Keratinocyte (primary cell): ENCODE measurements at regions not wholly inside any gene's neighbourhood (a gene's known extent, or its start where the extent isn't known, plus 50 kb on each side); places are given as distances from the start of the nearest gene placed in this dataset.

Source experiments
- DNase-seq: peaks from one replicate; pipeline ENCODE4 v3.0.0-alpha.2; 2011; ENCODE audit warnings: low read depth, missing footprints, low spot score
- FAIRE-seq: peaks from 2 replicates; lab custom pipeline; 2011; peaks lifted over from hg19 to GRCh38; lab: Jason Lieb, UNC
- H2AFZ ChIP-seq: 2 replicates; pipeline ENCODE4 v1.6.0; 2012; ENCODE audit warnings: low read length, control low read depth, inconsistent platforms; ENCODE audit not compliant: control insufficient read depth
- H3K27ac ChIP-seq: 2 replicates; pipeline ENCODE4 v1.5.1; 2011; ENCODE audit warnings: low read length; ENCODE audit not compliant: control insufficient read depth, insufficient read depth
- H3K27me3 ChIP-seq: 3 replicates; pipeline ENCODE4 v1.6.0; 2011; ENCODE audit warnings: low read length; ENCODE audit not compliant: control insufficient read depth, insufficient read depth; ENCODE audit errors: extremely low read depth
- H3K36me3 ChIP-seq, 2 experiments: 2 replicates in 1 of 2; 3 replicates in 1 of 2; pipeline ENCODE4 v1.5.1; 2011; ENCODE audit warnings: low read length in 2 of 2, mild to moderate bottlenecking in 1 of 2; ENCODE audit not compliant: control insufficient read depth in 2 of 2, insufficient read depth in 2 of 2; ENCODE audit errors: extremely low read depth in 1 of 2
- H3K4me1 ChIP-seq: 3 replicates; pipeline ENCODE4 v1.5.1; 2011; ENCODE audit warnings: low read length; ENCODE audit not compliant: control insufficient read depth, insufficient read depth; ENCODE audit errors: extremely low read depth
- H3K4me2 ChIP-seq: 3 replicates; pipeline ENCODE4 v1.6.0; 2011; ENCODE audit warnings: low read depth, low read length; ENCODE audit not compliant: control insufficient read depth, insufficient read depth; ENCODE audit errors: extremely low read depth
- H3K4me3 ChIP-seq, 3 experiments: fragments of 200-600 bp in 1 of 3; sonication (generic) in 1 of 3; 2 replicates in 2 of 3; 3 replicates in 1 of 3; pipeline ENCODE4 v1.5.1; 2011 to 2016; ENCODE audit warnings: low read length in 3 of 3, mild to moderate bottlenecking in 3 of 3, control low read depth in 2 of 3, inconsistent platforms in 1 of 3, low read depth in 1 of 3, mixed read lengths in 1 of 3, mixed run types in 1 of 3, moderate library complexity in 1 of 3; ENCODE audit not compliant: control insufficient read depth in 2 of 3, insufficient read depth in 2 of 3; ENCODE audit errors: extremely low read depth in 1 of 3
- H3K79me2 ChIP-seq: 2 replicates; pipeline ENCODE4 v1.6.0; 2012; ENCODE audit warnings: low read length; ENCODE audit not compliant: control insufficient read depth, insufficient read depth
- H3K9ac ChIP-seq: 3 replicates; pipeline ENCODE4 v1.6.0; 2011; ENCODE audit warnings: low read length; ENCODE audit not compliant: control insufficient read depth, insufficient read depth; ENCODE audit errors: extremely low read depth
- H3K9me1 ChIP-seq: 3 replicates; pipeline ENCODE4 v1.6.0; 2011; ENCODE audit warnings: low read length; ENCODE audit not compliant: control insufficient read depth, insufficient read depth; ENCODE audit errors: extremely low read depth
- H3K9me3 ChIP-seq: 2 replicates; pipeline ENCODE4 v1.5.1; 2012; ENCODE audit warnings: low read depth, low read length; ENCODE audit not compliant: control insufficient read depth
- H4K20me1 ChIP-seq: 3 replicates; pipeline ENCODE4 v1.6.0; 2011; ENCODE audit warnings: low read length; ENCODE audit not compliant: control insufficient read depth, insufficient read depth; ENCODE audit errors: extremely low read depth
- EZH2 ChIP-seq: IDR thresholded peaks from one replicate; pipeline ENCODE4 v1.6.1; 2012; ENCODE audit warnings: inconsistent platforms, mild to moderate bottlenecking, low read length, moderate library complexity
- dilution Hi-C: fragments of 300-500 bp; cut with MboI; formaldehyde crosslinking; loops from one replicate; pipeline ENCODE4 v1.7.0; 2020; ENCODE audit warnings: low sequenced_read_pairs; ENCODE audit not compliant: extremely low pct_ligation_motif_present
- TF ChIP-seq, protein P1 (sequence below), 3 experiments: IDR thresholded peaks in 1 of 3; conservative IDR thresholded peaks in 1 of 3; optimal IDR thresholded peaks in 1 of 3; 2 replicates in 2 of 3; 3 replicates in 1 of 3; pipeline versions ENCODE3 to v1.5.1; 2011; ENCODE audit warnings: low read length in 3 of 3, mild to moderate bottlenecking in 3 of 3, moderate library complexity in 2 of 3, control low read depth in 1 of 3, inconsistent platforms in 1 of 3; ENCODE audit not compliant: insufficient read depth in 2 of 3; ENCODE audit errors: extremely low read depth in 1 of 3

GRCh38 chr13:105827111-105827809 is 708.2 kb downstream of the EFNB2 start:
- no peaks in the 10 kb centered on the region for H3K27me3 ChIP-seq
- no peak for TF ChIP-seq EZH2
- TF ChIP-seq, protein P1, sequence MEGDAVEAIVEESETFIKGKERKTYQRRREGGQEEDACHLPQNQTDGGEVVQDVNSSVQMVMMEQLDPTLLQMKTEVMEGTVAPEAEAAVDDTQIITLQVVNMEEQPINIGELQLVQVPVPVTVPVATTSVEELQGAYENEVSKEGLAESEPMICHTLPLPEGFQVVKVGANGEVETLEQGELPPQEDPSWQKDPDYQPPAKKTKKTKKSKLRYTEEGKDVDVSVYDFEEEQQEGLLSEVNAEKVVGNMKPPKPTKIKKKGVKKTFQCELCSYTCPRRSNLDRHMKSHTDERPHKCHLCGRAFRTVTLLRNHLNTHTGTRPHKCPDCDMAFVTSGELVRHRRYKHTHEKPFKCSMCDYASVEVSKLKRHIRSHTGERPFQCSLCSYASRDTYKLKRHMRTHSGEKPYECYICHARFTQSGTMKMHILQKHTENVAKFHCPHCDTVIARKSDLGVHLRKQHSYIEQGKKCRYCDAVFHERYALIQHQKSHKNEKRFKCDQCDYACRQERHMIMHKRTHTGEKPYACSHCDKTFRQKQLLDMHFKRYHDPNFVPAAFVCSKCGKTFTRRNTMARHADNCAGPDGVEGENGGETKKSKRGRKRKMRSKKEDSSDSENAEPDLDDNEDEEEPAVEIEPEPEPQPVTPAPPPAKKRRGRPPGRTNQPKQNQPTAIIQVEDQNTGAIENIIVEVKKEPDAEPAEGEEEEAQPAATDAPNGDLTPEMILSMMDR (optimal IDR thresholded peaks at IDR 0.05 in 1 of 3, IDR thresholded peaks at IDR 0.05 in 1 of 3, conservative IDR thresholded peaks at IDR 0.05 in 1 of 3; ENCODE audit: extremely low read depth in 1 of 3, insufficient read depth in 2 of 3, low read length in 3 of 3), result no peak
- no peaks in the 10 kb centered on the region for H4K20me1 ChIP-seq
- H3K9me1 ChIP-seq, result no peaks in the 10 kb centered on the region
- H3K36me3 ChIP-seq, result no peaks in the 10 kb centered on the region
- no peak for FAIRE-seq
- no peak overlapping the region for H3K4me3 ChIP-seq
- H3K79me2 ChIP-seq, result no peaks in the 10 kb centered on the region
- dilution Hi-C loops, result no loop called here
- H2AFZ ChIP-seq, result no peak overlapping the region
- no peaks in the 10 kb centered on the region for H3K9me3 ChIP-seq
- H3K27ac ChIP-seq, result no peak overlapping the region
- DNase-seq, result no peak
- no peaks in the 10 kb centered on the region for H3K4me1 ChIP-seq
- no peak overlapping the region for H3K9ac ChIP-seq
- no peak overlapping the region for H3K4me2 ChIP-seq

GRCh38 chr13:105825071-105825470 is 710.4 kb downstream of the EFNB2 start:
- TF ChIP-seq EZH2, result no peak
- TF ChIP-seq, protein P1 (optimal IDR thresholded peaks at IDR 0.05 in 1 of 3, IDR thresholded peaks at IDR 0.05 in 1 of 3, conservative IDR thresholded peaks at IDR 0.05 in 1 of 3; ENCODE audit: extremely low read depth in 1 of 3, insufficient read depth in 2 of 3, low read length in 3 of 3), result no peak
- no peaks in the 10 kb centered on the region for H4K20me1 ChIP-seq
- FAIRE-seq, result no peak
- H3K9me3 ChIP-seq, result no peaks in the 10 kb centered on the region
- H3K79me2 ChIP-seq, result no peaks in the 10 kb centered on the region
- H3K27me3 ChIP-seq, result no peaks in the 10 kb centered on the region
- dilution Hi-C loops, result no loop called here
- H3K9ac ChIP-seq, result no peak overlapping the region
- DNase-seq, result no peak
- H3K9me1 ChIP-seq, result no peaks in the 10 kb centered on the region
- no peak overlapping the region for H3K27ac ChIP-seq
- H3K4me2 ChIP-seq, result no peak overlapping the region
- H2AFZ ChIP-seq, result no peak overlapping the region
- H3K36me3 ChIP-seq, result no peaks in the 10 kb centered on the region
- H3K4me3 ChIP-seq, result no peak overlapping the region
- no peaks in the 10 kb centered on the region for H3K4me1 ChIP-seq
